H1 (cell line): ENCODE measurements at regions not wholly inside any gene's neighbourhood (a gene's known extent, or its start where the extent isn't known, plus 50 kb on each side); places are given as distances from the start of the nearest gene placed in this dataset.

Experiments
- BCL11A ChIP-seq, 2 experiments: IDR thresholded peaks; one replicate each; pipeline ENCODE4 v1.6.1; 2011; ENCODE audit warnings: low read depth in 2 of 2, low read length in 2 of 2, mild to moderate bottlenecking in 2 of 2
- CEBPB ChIP-seq: IDR thresholded peaks from 2 replicates; pipeline ENCODE4 v1.6.1; 2012; ENCODE audit warnings: low read depth, low read length
- CHD2 ChIP-seq: IDR thresholded peaks from 2 replicates; pipeline ENCODE4 v1.6.1; 2012; ENCODE audit warnings: low read length, improper control_type of control experiment
- EZH2 ChIP-seq: fragments of 200-600 bp; sonication (generic); IDR thresholded peaks from 2 replicates; pipeline ENCODE4 v1.7.1; 2012; ENCODE audit warnings: low read depth, mild to moderate bottlenecking, moderate library complexity, low read length, inconsistent platforms; ENCODE audit not compliant: severe bottlenecking
- KDM1A ChIP-seq: fragments of 200-600, 300-600 bp; sonication (generic); IDR thresholded peaks from 2 replicates; pipeline ENCODE4 v1.7.1; 2016; ENCODE audit warnings: mild to moderate bottlenecking, low read length, borderline replicate concordance
- KDM5A ChIP-seq: fragments of 200-600 bp; IDR thresholded peaks from 2 replicates; pipeline ENCODE4 v1.7.1; 2012; ENCODE audit warnings: mild to moderate bottlenecking, low read length, inconsistent platforms, mixed read lengths
- SIX5 ChIP-seq: IDR thresholded peaks from 2 replicates; pipeline ENCODE4 v1.6.1; 2011; ENCODE audit warnings: mild to moderate bottlenecking, low read depth, low read length
- TCF12 ChIP-seq: IDR thresholded peaks from 2 replicates; pipeline ENCODE4 v1.6.1; 2011; ENCODE audit warnings: low read depth, mild to moderate bottlenecking, low read length

DNA sequence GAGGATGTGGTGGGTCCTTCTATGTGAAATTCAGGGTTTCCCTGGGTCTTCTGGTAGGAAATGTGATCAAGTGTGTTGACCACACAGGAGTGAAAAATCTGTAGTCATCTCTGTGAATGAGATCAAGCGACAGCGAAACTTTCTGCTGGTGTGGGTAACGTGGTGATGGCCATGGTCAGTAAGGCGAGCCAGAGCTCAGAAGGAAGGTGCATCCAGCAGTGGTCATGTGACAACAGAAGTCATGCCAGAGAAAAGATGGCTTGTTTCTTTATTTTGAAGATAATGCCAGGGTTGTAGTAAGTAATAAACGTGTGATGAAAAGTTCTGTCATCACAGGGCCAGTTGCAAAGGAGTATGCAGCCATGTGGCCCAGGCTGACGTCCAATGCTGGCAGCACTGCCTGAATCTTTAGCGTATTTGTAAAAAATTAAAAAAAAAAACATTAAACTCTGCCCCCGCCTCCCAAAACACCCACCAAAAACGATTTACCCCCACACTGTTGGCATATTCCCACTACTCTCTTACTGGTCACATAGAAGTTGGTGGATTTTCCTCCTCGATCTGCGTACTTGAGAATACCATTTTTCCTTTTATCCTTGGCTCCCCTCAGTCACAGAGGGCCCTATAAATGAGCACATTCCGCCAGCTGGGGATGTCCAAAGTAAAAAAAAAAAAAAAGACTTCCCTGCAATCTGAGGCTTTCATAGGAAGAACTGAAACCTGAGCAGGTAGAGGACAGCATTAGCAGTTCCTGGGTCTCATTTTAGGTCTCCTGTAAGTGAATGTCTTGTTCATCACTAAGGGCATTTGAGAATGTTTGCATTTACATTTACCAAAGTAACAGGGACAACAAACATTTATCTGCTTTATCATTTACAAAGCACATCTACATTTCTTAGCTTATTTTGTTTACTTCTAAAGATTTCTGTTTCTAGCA, 70.6 kb downstream of the SLC4A3 start (continued):
- TF ChIP-seq BCL11A (IDR thresholded peaks at IDR 0.05; ENCODE audit: low read depth in 2 of 2, low read length in 2 of 2) (no peak), CEBPB (no peak), CHD2 (no peak), EZH2 (no peak), TCF12 (no peak), SIX5 (no peak), KDM1A (no peak), KDM5A (no peak)
